GM12873 (cell line): ENCODE measurements at regions not wholly inside any gene's neighbourhood (a gene's known extent, or its start where the extent isn't known, plus 50 kb on each side); places are given as distances from the start of the nearest gene placed in this dataset.

Experiments used
- TF ChIP-seq, protein P1 (sequence below): IDR thresholded peaks from 2 replicates; pipeline ENCODE4 v1.5.1; 2012; ENCODE audit warnings: low read depth, mild to moderate bottlenecking, moderate library complexity, low read length, control low read depth; ENCODE audit not compliant: insufficient read depth; ENCODE audit errors: missing control alignments

DNA sequence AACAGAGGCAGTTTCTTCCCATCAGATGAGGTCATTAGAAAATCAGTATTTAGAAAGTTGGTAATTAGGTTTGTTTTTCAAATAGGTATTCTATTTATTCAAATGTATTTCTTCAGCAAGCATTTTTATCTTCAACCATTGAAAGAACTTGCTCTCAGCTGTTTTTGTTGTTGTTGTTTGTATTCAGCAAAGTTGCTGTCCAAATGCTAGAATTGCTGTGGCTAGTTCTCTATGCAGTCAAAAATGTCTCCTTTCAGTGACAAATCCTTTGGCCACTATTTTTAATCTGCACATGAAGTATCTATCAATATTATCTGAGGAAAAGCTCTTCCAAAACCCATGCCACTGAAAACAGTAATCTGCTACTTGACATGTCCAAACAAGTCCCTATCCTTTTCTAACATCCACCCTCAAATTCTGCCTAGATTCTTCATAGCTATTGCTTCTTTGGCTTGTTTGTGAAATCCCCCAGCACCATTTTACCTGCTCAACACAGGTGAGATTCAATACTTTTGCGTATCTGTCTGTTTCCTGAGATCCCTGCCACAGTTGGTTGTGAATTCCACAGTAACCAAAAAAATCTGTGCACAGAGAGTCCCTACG, 1005.4 kb downstream of the GRIK2 start:
- TF ChIP-seq, protein P1, sequence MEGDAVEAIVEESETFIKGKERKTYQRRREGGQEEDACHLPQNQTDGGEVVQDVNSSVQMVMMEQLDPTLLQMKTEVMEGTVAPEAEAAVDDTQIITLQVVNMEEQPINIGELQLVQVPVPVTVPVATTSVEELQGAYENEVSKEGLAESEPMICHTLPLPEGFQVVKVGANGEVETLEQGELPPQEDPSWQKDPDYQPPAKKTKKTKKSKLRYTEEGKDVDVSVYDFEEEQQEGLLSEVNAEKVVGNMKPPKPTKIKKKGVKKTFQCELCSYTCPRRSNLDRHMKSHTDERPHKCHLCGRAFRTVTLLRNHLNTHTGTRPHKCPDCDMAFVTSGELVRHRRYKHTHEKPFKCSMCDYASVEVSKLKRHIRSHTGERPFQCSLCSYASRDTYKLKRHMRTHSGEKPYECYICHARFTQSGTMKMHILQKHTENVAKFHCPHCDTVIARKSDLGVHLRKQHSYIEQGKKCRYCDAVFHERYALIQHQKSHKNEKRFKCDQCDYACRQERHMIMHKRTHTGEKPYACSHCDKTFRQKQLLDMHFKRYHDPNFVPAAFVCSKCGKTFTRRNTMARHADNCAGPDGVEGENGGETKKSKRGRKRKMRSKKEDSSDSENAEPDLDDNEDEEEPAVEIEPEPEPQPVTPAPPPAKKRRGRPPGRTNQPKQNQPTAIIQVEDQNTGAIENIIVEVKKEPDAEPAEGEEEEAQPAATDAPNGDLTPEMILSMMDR: no peak

DNA sequence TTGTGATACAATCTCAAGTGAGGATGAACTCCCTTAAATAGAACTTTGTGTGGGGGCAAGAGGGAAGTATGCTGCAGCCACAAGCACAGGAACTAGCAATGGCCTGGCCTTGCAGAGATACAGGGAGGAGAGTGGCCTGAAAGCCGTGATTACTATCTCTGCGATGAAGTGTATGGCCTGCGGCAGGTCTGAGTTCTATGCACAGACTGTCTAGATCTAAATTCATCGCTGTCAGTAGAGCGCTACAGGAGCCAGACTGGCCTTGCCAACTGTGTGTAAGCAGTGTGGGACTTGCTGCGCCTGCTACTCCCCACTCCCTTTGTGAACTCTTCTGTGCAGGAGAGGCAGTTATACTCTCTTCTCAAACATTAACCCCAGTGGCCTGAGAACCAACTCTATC, 997.0 kb downstream of the GRIK2 start:
- TF ChIP-seq, protein P1: no peak

DNA sequence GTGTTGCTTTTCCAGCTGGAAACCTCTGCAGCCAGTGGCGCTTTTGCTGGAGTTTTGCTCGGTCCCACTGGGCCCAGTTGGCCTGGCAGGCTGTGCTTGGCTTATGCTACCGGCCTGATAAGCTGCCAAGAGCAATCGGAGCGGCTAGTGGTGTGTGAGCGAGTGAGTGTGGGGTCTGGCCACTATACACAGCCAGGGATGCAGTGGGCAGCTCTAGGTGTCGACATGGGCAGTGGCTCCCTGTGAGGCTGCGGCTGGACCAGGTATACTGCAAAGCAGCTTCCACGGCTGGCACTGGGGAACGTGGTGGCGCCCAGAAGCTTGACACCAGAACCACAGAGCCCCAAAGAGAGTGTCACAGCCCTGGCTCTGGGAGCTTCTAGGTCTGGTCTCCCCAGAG, 996.5 kb downstream of the GRIK2 start:
- TF ChIP-seq, protein P1: no peak

DNA sequence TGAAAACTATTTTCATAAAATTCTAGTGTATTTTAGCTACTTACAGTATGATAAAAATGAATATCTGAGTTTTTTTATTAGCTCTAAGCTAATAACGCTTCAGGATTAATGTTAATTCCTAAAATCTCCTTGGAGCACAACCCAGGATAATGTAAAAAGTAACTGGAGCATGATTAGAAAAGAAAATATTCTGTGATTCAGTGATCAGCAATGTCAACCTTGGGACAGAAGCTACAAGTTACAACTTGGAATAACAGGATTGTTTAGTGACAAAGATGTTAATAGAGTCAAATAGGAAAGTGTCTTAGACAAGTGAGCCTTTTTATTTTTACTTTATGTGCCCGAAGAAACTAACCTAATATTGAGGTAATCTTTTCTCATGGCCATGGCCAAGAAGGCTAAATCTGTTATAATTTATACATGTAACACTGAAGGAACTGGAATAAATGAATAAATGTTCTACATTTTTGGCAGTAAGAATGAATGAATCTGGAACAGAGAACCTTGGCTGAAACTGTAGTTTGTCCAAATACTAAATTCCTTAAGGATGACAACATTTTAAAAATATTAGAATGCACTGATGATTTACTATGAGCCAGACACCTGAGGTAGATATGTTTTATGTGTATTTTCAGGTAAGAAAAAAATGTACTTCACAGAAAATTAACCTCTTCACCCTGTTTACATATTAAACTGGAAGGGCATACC, 994.0 kb downstream of the GRIK2 start:
- TF ChIP-seq, protein P1: no peak

DNA sequence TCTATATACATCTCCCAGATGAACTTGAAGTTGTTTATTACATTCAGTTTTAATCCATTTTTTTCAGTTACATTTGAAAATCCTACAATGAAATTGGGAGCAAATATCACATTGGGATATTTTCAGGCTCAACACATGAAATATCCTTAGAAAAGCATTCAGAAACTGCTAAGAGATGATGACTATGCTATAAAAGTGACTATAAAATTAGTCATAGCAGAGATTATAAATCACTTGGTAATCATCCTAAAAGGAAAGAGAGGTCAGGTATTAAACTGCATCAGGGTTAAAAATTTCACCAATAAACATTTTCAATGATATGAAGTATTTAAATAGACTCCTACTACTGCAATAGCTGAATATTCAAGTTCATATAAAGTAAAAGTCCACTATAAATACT, 987.7 kb downstream of the GRIK2 start:
- TF ChIP-seq, protein P1: no peak

DNA sequence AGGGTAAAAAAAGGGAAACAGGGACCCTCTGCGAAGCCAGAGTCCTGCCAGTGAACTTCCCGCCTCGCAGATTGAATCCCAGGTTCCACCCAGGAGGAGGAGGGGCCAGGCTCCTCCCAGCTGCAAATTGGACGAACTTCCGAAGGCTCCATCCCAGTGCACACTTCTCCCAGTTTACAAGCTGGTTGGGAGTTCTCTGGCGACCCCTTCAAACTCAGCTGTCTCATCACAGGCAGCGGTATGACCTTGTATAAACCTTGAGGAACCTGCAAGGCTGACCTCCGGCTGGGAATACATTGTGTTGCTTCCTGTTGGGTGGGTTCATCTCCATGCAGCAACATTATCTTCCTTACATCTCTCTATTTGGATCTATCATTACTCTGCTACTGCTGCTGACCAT, 962.7 kb downstream of the GRIK2 start:
- TF ChIP-seq, protein P1: no peak

DNA sequence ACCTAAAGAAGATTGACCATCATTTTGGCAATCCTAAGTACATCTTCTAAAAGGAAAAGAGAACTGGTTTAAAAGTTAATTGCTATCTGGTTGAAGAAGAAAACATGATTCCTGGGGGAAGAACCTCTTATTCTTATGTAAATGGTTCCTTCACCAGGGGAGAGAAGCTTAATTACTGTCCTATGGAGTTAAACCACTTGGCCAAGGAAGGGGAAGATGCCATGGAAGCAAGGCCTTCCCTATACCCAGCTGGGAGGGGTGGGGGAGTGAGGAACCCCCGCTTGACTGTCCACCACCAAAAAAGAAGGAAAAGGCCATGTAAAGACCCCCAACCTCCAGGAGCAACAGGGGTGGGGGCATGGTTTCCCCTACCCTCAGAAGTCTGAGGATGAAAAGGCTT, 962.1 kb downstream of the GRIK2 start:
- TF ChIP-seq, protein P1: no peak
